ENCODE measurements at regions not wholly inside any gene's neighbourhood (a gene's known extent, or its start where the extent isn't known, plus 50 kb on each side); places are given as distances from the start of the nearest gene placed in this dataset.

- TF ChIP-seq YY1 (IDR thresholded peaks at IDR 0.05; ENCODE audit: insufficient read depth, insufficient read length) (no peak), ZNF274 (IDR thresholded peaks at IDR 0.05; ENCODE audit: low read depth, low read length) (no peak), SUZ12 (IDR thresholded peaks at IDR 0.05; ENCODE audit: extremely low read depth, insufficient read depth, insufficient read length) (no peak)
Measured at GRCh38 chr18:59792353-59792752, 95.1 kb upstream of the CCBE1 start.

Data from NT2/D1 (cell line).